C4-2B (cell line): ENCODE measurements at regions not wholly inside any gene's neighbourhood (a gene's known extent, or its start where the extent isn't known, plus 50 kb on each side); places are given as distances from the start of the nearest gene placed in this dataset.

Experiments used
- H3K27ac ChIP-seq: fragments of 450-650 bp; 2 replicates; pipeline ENCODE4 v1.5.1; 2017
- ZFX ChIP-seq: fragments of 450-650 bp; IDR thresholded peaks from 2 replicates; pipeline ENCODE4 v1.6.1; 2017
- TF ChIP-seq, protein P1 (sequence below): fragments of 450-650 bp; conservative IDR thresholded peaks from 2 replicates; pipeline ENCODE4 v1.5.1; 2017; ENCODE audit warnings: mild to moderate bottlenecking

GRCh38 chr10:78935697-78936407, 132.9 kb upstream of the ZMIZ1 start:
- TF ChIP-seq, protein P1, sequence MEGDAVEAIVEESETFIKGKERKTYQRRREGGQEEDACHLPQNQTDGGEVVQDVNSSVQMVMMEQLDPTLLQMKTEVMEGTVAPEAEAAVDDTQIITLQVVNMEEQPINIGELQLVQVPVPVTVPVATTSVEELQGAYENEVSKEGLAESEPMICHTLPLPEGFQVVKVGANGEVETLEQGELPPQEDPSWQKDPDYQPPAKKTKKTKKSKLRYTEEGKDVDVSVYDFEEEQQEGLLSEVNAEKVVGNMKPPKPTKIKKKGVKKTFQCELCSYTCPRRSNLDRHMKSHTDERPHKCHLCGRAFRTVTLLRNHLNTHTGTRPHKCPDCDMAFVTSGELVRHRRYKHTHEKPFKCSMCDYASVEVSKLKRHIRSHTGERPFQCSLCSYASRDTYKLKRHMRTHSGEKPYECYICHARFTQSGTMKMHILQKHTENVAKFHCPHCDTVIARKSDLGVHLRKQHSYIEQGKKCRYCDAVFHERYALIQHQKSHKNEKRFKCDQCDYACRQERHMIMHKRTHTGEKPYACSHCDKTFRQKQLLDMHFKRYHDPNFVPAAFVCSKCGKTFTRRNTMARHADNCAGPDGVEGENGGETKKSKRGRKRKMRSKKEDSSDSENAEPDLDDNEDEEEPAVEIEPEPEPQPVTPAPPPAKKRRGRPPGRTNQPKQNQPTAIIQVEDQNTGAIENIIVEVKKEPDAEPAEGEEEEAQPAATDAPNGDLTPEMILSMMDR = no peak
- no peak for TF ChIP-seq ZFX
- H3K27ac ChIP-seq = no peak overlapping the region

GRCh38 chr10:78936412-78937342, 132.1 kb upstream of the ZMIZ1 start:
- no peak overlapping the region for H3K27ac ChIP-seq
- TF ChIP-seq, protein P1 = no peak
- no peak for TF ChIP-seq ZFX

- H3K27ac ChIP-seq = no peak overlapping the region
- TF ChIP-seq ZFX = no peak
- TF ChIP-seq, protein P1 = no peak
Measured at GRCh38 chr10:78937393-78937792, 131.4 kb upstream of the ZMIZ1 start.

- TF ChIP-seq ZFX = no peak
- TF ChIP-seq, protein P1 = no peak
- no peak overlapping the region for H3K27ac ChIP-seq
Measured at GRCh38 chr10:78937800-78938694, 130.7 kb upstream of the ZMIZ1 start.

DNA sequence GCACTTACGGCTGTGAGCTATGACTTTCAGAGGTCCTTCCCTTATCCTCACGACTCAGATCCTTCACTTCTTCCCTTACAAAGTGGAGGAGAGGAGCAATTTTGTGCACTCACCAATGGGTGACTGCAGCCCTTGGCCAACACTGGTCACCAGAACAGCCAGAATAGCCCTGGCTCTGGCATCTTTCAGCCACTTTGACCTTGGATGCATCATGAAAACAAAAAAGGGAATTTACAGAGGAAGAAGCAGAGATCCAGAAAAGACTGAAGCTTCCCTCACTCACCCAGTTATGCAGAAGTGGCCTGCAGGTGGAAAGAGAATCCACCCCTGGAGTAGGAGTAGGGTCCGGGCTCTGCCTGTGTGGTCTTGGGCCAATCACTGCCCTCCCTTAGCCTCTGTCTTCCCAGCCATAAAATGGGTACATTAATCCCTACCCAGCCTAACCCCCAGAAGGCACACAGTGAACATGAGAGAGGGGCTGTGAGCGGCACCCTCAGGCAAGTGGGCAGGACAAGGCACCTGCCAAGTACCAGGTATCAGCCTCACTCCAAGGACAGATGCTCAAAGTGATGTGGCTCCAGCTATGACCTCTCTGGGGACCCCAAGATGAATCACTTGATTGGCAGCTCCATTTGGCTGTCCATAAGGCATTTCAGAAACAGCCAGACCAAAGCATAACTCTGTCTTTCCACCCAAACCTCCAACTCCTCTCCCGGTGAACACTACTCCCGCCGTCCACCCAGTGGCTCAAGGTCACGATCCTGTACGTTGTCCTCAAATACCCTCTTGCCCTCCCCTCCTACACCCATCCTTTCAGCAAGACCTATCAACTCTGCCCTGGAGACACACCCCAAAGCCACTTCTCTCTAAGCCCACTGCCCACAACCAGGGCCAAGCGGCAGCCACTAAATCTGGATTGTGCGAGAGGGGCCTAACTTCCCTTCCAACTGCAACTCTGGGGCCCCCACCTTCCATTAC, 129.8 kb upstream of the ZMIZ1 start:
- no peak overlapping the region for H3K27ac ChIP-seq

DNA sequence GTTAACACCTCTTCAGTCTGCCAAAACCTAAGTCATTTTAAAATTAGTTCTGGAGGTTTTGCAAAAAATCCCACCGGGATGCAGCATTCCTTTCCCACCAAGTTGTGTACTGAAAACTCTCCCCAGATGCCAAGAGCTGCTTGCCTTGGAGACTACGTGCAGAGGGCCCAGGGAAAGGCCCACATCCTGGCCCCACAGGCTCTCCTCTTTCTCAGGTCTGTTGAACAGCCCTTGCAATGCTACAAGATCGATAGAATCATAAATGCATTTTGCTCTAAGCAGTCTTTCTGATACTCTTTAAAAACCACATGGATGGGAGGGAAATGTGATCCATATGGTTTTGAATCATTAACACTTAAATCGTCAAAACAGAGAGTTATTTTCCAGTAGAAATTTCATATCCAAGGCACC, 126.7 kb upstream of the ZMIZ1 start:
- no peak overlapping the region for H3K27ac ChIP-seq
- TF ChIP-seq, protein P1 = no peak
- no peak for TF ChIP-seq ZFX

More for the DNA sequence above, 129.8 kb upstream of the ZMIZ1 start:
- no peak for TF ChIP-seq ZFX
- TF ChIP-seq, protein P1 = no peak
